SK-N-SH treated with all-trans-retinoic acid at 6 μM for 48 hours (cell line): ENCODE measurements at regions not wholly inside any gene's neighbourhood (a gene's known extent, or its start where the extent isn't known, plus 50 kb on each side); places are given as distances from the start of the nearest gene placed in this dataset.

Experiments used
- RARB ChIP-seq: fragments of 250-450 bp; sonication (Bioruptor Pico); IDR thresholded peaks from 2 replicates; pipeline ENCODE4 v1.8.0; 2021; ENCODE audit warnings: mild to moderate bottlenecking, moderate library complexity
- ZFP3 ChIP-seq: fragments of 250-450 bp; sonication (Bioruptor Pico); IDR thresholded peaks from 2 replicates; pipeline ENCODE4 v1.5.0; 2020; ENCODE audit warnings: mild to moderate bottlenecking, moderate library complexity

DNA sequence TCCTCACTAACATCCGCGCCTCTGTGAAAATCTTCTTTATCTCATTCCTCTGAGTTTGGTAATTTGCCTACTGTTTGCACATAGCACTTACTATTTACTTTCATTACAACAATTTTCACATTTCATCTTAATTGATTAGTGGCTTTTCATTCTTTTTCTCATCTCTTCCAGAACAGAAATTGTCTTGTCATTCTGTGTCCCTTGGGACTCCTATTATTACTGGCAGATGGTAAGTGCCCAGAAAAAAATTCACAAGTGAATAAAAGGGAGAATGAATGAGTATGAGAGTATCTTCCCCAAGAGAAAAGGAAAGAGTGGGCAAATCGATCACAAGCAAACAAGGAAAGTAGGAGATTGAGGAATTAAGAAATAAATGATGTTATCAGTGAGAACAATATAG lies 876.1 kb downstream of the TLE4 start:
- TF ChIP-seq RARB (CRISPR knock-in tag) (no peak), ZFP3 (CRISPR knock-in tag) (no peak)
